Prostate gland (tissue), 2 donors: ENCODE measurements at regions not wholly inside any gene's neighbourhood (a gene's known extent, or its start where the extent isn't known, plus 50 kb on each side); places are given as distances from the start of the nearest gene placed in this dataset.

Source experiments
- POLR2AphosphoS5 ChIP-seq: sonication (generic); formaldehyde crosslinking; IDR thresholded peaks from one replicate; pipeline ENCODE4 v1.6.1; 2017; ENCODE audit warnings: antibody characterized with exemption
- TF ChIP-seq, protein P1 (sequence below), 4 experiments: fragments of 200-600 bp in 2 of 4; fragments of 450-650 bp in 2 of 4; sonication (generic) in 2 of 4; IDR thresholded peaks; 1 replicate in 3 of 4; 2 replicates in 1 of 4; pipeline ENCODE4 v1.5.1; 2016 to 2019; ENCODE audit warnings: antibody characterized with exemption in 4 of 4, mild to moderate bottlenecking in 2 of 4, moderate library complexity in 2 of 4

DNA sequence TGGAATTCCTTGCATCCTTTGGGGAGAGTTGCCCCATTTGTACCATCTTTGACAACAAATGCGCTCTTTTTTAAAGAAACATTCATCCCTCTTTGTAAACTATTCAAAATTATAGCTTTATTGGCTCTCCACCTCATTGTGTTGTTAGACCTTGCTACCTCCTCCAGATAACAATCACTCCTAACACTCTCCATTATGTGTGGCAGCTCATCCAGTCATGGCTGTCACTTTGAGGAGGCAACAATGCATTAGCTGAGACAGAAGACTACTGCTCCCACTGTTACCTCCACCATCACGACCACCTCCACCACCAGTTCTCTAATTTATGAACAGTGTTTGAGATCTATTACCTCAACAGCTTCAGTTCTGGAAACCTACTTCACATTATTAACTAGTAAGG is 339.1 kb downstream of the FRK start:
- TF ChIP-seq, protein P1, sequence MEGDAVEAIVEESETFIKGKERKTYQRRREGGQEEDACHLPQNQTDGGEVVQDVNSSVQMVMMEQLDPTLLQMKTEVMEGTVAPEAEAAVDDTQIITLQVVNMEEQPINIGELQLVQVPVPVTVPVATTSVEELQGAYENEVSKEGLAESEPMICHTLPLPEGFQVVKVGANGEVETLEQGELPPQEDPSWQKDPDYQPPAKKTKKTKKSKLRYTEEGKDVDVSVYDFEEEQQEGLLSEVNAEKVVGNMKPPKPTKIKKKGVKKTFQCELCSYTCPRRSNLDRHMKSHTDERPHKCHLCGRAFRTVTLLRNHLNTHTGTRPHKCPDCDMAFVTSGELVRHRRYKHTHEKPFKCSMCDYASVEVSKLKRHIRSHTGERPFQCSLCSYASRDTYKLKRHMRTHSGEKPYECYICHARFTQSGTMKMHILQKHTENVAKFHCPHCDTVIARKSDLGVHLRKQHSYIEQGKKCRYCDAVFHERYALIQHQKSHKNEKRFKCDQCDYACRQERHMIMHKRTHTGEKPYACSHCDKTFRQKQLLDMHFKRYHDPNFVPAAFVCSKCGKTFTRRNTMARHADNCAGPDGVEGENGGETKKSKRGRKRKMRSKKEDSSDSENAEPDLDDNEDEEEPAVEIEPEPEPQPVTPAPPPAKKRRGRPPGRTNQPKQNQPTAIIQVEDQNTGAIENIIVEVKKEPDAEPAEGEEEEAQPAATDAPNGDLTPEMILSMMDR (IDR thresholded peaks at IDR 0.05), result no peak
- no peak for TF ChIP-seq POLR2AphosphoS5
